ENCODE measurements at regions not wholly inside any gene's neighbourhood (a gene's known extent, or its start where the extent isn't known, plus 50 kb on each side); places are given as distances from the start of the nearest gene placed in this dataset.

GRCh38 chr1:104387716-104388508 lies 638.2 kb downstream of the AMY1C start:
- Histone ChIP-seq H3K27ac (no peak overlapping the region), H3K4me3 (no peak overlapping the region), H3K27me3 (no peaks in the 10 kb centered on the region), H3K9me3 (peaks cover 0 to 1% of the 10 kb centered on the region in 2 donors), H3K4me1 (no peaks in the 10 kb centered on the region), H3K36me3 (no peaks in the 10 kb centered on the region)
- intact Hi-C loops (cut with DNase I) = no loop called here
- TF ChIP-seq CTCF (IDR thresholded peaks at IDR 0.05) = no peak
- DNase-seq (ENCODE audit: low spot score in 2 of 2) = no peak

GRCh38 chr1:104392552-104392951 lies 642.9 kb downstream of the AMY1C start:
- no peaks in the 10 kb centered on the region for H3K4me1 ChIP-seq
- no peak for DNase-seq (ENCODE audit: low spot score in 2 of 2)
- intact Hi-C loops (cut with DNase I) = no loop called here
- no peak overlapping the region for H3K4me3 ChIP-seq
- H3K36me3 ChIP-seq = no peaks in the 10 kb centered on the region
- no peak for TF ChIP-seq CTCF (IDR thresholded peaks at IDR 0.05)
- H3K27me3 ChIP-seq = no peaks in the 10 kb centered on the region
- H3K9me3 ChIP-seq = peaks cover 0 to 4% of the 10 kb centered on the region in 2 donors
- H3K27ac ChIP-seq = no peak overlapping the region

- DNase-seq (ENCODE audit: low spot score in 2 of 2) = no peak
- no peaks in the 10 kb centered on the region for H3K27me3 ChIP-seq
- no peaks in the 10 kb centered on the region for H3K36me3 ChIP-seq
- intact Hi-C loops (cut with DNase I) = no loop called here
- H3K9me3 ChIP-seq = no peaks in the 10 kb centered on the region
- no peak overlapping the region for H3K27ac ChIP-seq
- H3K4me3 ChIP-seq = no peak overlapping the region
- TF ChIP-seq CTCF (IDR thresholded peaks at IDR 0.05) = no peak
- no peaks in the 10 kb centered on the region for H3K4me1 ChIP-seq
Observed at GRCh38 chr1:104402178-104402577, 652.5 kb downstream of the AMY1C start.

GRCh38 chr1:104403883-104404282 lies 654.2 kb downstream of the AMY1C start:
- Histone ChIP-seq H3K9me3 (no peaks in the 10 kb centered on the region), H3K27ac (no peak overlapping the region), H3K36me3 (no peaks in the 10 kb centered on the region), H3K4me3 (no peak overlapping the region), H3K27me3 (no peaks in the 10 kb centered on the region), H3K4me1 (no peaks in the 10 kb centered on the region)
- intact Hi-C loops (cut with DNase I) = no loop called here
- no peak for TF ChIP-seq CTCF (IDR thresholded peaks at IDR 0.05)
- no peak for DNase-seq (ENCODE audit: low spot score in 2 of 2)

- Histone ChIP-seq H3K4me1 (no peaks in the 10 kb centered on the region), H3K4me3 (no peak overlapping the region), H3K27me3 (no peaks in the 10 kb centered on the region), H3K27ac (no peak overlapping the region), H3K36me3 (no peaks in the 10 kb centered on the region), H3K9me3 (no peaks in the 10 kb centered on the region)
- no peak for TF ChIP-seq CTCF (IDR thresholded peaks at IDR 0.05)
- no peak for DNase-seq (ENCODE audit: low spot score in 2 of 2)
- intact Hi-C loops (cut with DNase I) = no loop called here
Observed at GRCh38 chr1:104406728-104407127, 657.0 kb downstream of the AMY1C start.
